ENCODE measurements at regions not wholly inside any gene's neighbourhood (a gene's known extent, or its start where the extent isn't known, plus 50 kb on each side); places are given as distances from the start of the nearest gene placed in this dataset.
"Not testable (repeated sequence)": the region's sequence is repeated elsewhere in the genome, so short reads cannot be mapped to it uniquely, and the experiment has no call there.

- no peak for TF ChIP-seq CTCF (IDR thresholded peaks at IDR 0.05; ENCODE audit: control extremely low read depth, extremely low read depth, low read depth, missing control alignments)
- POLR2A ChIA-PET, result no interaction called here
- CTCF ChIA-PET, result interaction anchor here (1.3 to 2.1 kb wide), 6 partner anchors 8 to 410 kb away, joined by 4 to 8 read pairs (median 4); no protein-coding TSS in a partner anchor
- DNase-seq (ENCODE audit: extremely low spot score), result no peak
Observed at GRCh38 chr12:94845110-94845509, 158.4 kb downstream of the NDUFA12 start.

GRCh38 chr12:94844452-94844851 is 159.0 kb downstream of the NDUFA12 start:
- DNase-seq (ENCODE audit: extremely low spot score), result no peak
- POLR2A ChIA-PET, result no interaction called here
- CTCF ChIA-PET, result interaction anchor here (0.9 to 2.1 kb wide), 7 partner anchors 9 to 410 kb away, joined by 3 to 8 read pairs (median 4); no protein-coding TSS in a partner anchor
- no peak for TF ChIP-seq CTCF (IDR thresholded peaks at IDR 0.05; ENCODE audit: control extremely low read depth, extremely low read depth, low read depth, missing control alignments)

GRCh38 chr12:94841904-94842610 is 161.4 kb downstream of the NDUFA12 start:
- CTCF ChIA-PET, result interaction anchor here (1.3 to 2.3 kb wide), 7 partner anchors 11 to 33 kb away, joined by 4 to 7 read pairs (median 5); no protein-coding TSS in a partner anchor
- POLR2A ChIA-PET, result interaction anchor here (0.6 kb wide), 1 partner anchor 44 kb away, joined by 3 read pairs; no protein-coding TSS in a partner anchor
- DNase-seq (ENCODE audit: extremely low spot score), result no peak
- TF ChIP-seq CTCF (IDR thresholded peaks at IDR 0.05; ENCODE audit: control extremely low read depth, extremely low read depth, low read depth, missing control alignments), result no peak

- no peak for DNase-seq (ENCODE audit: extremely low spot score)
- TF ChIP-seq CTCF (IDR thresholded peaks at IDR 0.05; ENCODE audit: control extremely low read depth, extremely low read depth, low read depth, missing control alignments), result no peak
- ChIA-PET CTCF (interaction anchor here (1.3 to 2.3 kb wide), 5 partner anchors 10 to 34 kb away, joined by 4 to 7 read pairs (median 5); no protein-coding TSS in a partner anchor), POLR2A (interaction anchor here (0.6 kb wide), 1 partner anchor 43 kb away, joined by 3 read pairs; no protein-coding TSS in a partner anchor)
Observed at GRCh38 chr12:94841177-94841576, 162.3 kb downstream of the NDUFA12 start.

GRCh38 chr12:94839347-94839746 is 164.2 kb downstream of the NDUFA12 start:
- no peak for TF ChIP-seq CTCF (IDR thresholded peaks at IDR 0.05; ENCODE audit: control extremely low read depth, extremely low read depth, low read depth, missing control alignments)
- DNase-seq (ENCODE audit: extremely low spot score), result no peak
- ChIA-PET POLR2A (no interaction called here), CTCF (interaction anchor here (1.0 to 1.4 kb wide), 3 partner anchors 9 to 36 kb away, joined by 3 to 4 read pairs (median 3); no protein-coding TSS in a partner anchor)

- not testable (repeated sequence) for DNase-seq (ENCODE audit: extremely low spot score)
Observed at GRCh38 chr12:94836952-94837670, 166.4 kb downstream of the NDUFA12 start.

More at GRCh38 chr12:94836952-94837670, 166.4 kb downstream of the NDUFA12 start:
- CTCF ChIA-PET, POLR2A ChIA-PET: not testable (repeated sequence)

Measured in GM10248 (cell line).